Naive thymus-derived CD8-positive, alpha-beta T cell (primary cell): ENCODE measurements at regions not wholly inside any gene's neighbourhood (a gene's known extent, or its start where the extent isn't known, plus 50 kb on each side); places are given as distances from the start of the nearest gene placed in this dataset.
"Not testable (repeated sequence)": the region's sequence is repeated elsewhere in the genome, so short reads cannot be mapped to it uniquely, and the experiment has no call there.

Experiments
- ATAC-seq, 2 donors: fragments of 150-1000 bp; cut with Tn5 transposase in 1 of 2; sonication (Bioruptor Pico), chemical (Tn5 transposase) in 1 of 2; 1 replicate in 1 of 2; 2 replicates in 1 of 2; pipeline ENCODE4 v1.10.0; 2021; ENCODE audit warnings: mild to moderate bottlenecking in 2 of 2, moderate library complexity in 2 of 2
- POLR2A ChIA-PET: fragments of 350-600 bp; sonication (Branson Sonifier 250); formaldehyde crosslinking; loops from one replicate; lab custom pipeline; 2021; ENCODE audit warnings: antibody characterized with exemption; lab: Charles Lee
- DNase-seq, 10 donors: peaks; one replicate each; pipeline versions ENCODE4 v3.0.0 to v3.0.0-alpha.2; 2020 to 2022
- H3K27ac Mint-ChIP-seq, 10 donors: one replicate each; pipeline ENCODE4 v1.8.0; 2020 to 2022; ENCODE audit warnings: mild to moderate bottlenecking in 10 of 10, mixed read lengths in 10 of 10, moderate library complexity in 4 of 10, inconsistent platforms in 1 of 10
- H3K27me3 Mint-ChIP-seq, 5 donors: one replicate each; pipeline ENCODE4 v1.8.0; 2021 to 2022; ENCODE audit warnings: mixed read lengths in 5 of 5
- H3K36me3 Mint-ChIP-seq, 3 donors: one replicate each; pipeline ENCODE4 v1.8.0; 2020 to 2022; ENCODE audit warnings: mixed read lengths in 3 of 3, mild to moderate bottlenecking in 2 of 3, inconsistent platforms in 1 of 3
- H3K4me1 Mint-ChIP-seq, 4 donors: one replicate each; pipeline ENCODE4 v1.8.0; 2021 to 2022; ENCODE audit warnings: mixed read lengths in 4 of 4
- H3K4me3 Mint-ChIP-seq, 10 donors: one replicate each; pipeline ENCODE4 v1.8.0; 2020 to 2022; ENCODE audit warnings: mild to moderate bottlenecking in 10 of 10, mixed read lengths in 10 of 10, moderate library complexity in 6 of 10, inconsistent platforms in 1 of 10
- H3K9me3 Mint-ChIP-seq, 9 donors: one replicate each; pipeline ENCODE4 v1.8.0; 2020 to 2022; ENCODE audit warnings: mixed read lengths in 9 of 9, mild to moderate bottlenecking in 3 of 9, inconsistent platforms in 1 of 9, moderate library complexity in 1 of 9

DNA sequence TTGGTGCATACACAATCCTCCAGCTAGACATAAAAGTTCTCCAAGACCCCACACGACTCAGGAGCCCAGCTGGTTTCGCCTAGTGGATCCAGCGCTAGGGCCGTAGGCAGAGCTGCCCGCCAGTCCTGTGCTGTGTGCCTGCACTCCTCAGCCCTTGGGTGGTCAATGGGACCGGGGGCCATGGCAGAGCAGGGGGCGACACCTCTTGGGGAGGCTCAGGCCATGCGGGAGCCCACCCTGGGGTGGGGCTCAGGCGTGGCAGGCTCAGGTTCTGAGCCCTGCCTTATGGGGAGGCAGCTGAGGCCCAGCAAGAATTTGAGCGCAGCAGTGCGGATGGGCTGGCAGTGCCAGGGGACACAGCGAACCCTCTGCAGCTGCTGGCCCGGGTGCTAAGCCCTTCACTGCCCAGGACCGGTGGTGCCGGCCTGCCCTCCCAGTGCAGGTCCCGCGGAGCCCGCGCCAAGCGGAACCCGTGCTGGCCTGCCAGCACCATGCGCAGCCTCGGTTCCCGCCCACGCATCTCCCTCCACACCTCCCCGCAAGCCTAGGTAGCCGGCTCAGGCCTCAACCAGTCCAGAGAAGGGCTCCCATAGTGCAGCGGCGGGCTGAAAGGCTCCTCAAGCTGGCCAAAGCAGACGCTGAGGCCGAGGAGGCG, 1566.6 kb upstream of the SLC39A10 start:
- H3K9me3 Mint-ChIP-seq: peaks cover 0 to 5% (median 0%) of the 10 kb centered on the region in 9 donors
- POLR2A ChIA-PET: no interaction called here
- no peak for ATAC-seq
- H3K36me3 Mint-ChIP-seq: no peaks in the 10 kb centered on the region
- no peaks in the 10 kb centered on the region for H3K4me1 Mint-ChIP-seq
- no peak overlapping the region for H3K27ac Mint-ChIP-seq
- H3K27me3 Mint-ChIP-seq: no peaks in the 10 kb centered on the region
- no peak for DNase-seq
- no peak overlapping the region for H3K4me3 Mint-ChIP-seq

DNA sequence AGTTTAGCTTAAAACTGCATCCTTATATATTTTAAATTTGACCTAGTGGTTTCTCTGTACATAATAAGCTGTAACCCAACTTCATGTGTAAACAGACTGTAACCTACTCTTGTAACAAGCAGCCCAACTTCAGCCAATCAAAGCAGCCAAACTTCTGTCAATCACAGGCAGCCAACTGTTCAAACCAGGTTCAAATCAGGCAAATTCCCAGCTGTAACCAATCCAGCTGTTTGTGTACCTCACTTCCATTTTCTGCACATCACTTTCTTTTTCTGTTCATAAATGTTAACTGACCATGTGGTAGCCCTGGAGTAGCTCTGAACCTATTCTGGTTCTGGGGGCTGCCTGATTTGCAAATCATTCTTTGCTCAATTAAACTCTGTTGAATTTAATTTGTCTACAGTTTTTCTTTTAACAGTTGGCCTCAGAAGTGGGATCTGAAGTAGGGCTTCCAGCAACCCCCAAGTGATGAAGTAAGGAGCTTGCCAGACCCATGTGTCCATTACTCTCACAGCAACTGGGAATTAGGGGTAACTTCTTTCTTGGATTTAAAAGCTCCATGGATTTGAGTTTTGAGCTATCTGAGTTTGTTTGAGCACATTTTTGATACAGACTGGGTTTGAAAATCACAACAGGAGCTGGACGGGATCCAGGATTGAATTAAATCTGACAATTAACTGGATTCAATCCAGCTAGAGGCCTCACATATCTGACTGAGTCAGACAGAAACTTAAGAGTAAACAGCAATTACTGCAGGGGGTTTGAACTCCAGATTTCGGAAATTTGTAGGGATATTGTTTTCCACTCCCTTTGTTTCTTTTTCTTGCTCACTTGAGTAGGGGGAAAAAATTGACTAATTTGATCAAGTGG, 1569.7 kb upstream of the SLC39A10 start:
- peaks cover 0 to 3% (median 0%) of the 10 kb centered on the region in 9 donors for H3K9me3 Mint-ChIP-seq
- DNase-seq (no peak), ATAC-seq (no peak)
- no peaks in the 10 kb centered on the region for H3K36me3 Mint-ChIP-seq
- H3K27ac Mint-ChIP-seq: no peak overlapping the region
- no peaks in the 10 kb centered on the region for H3K27me3 Mint-ChIP-seq
- POLR2A ChIA-PET: no interaction called here
- no peaks in the 10 kb centered on the region for H3K4me1 Mint-ChIP-seq
- no peak overlapping the region for H3K4me3 Mint-ChIP-seq

DNA sequence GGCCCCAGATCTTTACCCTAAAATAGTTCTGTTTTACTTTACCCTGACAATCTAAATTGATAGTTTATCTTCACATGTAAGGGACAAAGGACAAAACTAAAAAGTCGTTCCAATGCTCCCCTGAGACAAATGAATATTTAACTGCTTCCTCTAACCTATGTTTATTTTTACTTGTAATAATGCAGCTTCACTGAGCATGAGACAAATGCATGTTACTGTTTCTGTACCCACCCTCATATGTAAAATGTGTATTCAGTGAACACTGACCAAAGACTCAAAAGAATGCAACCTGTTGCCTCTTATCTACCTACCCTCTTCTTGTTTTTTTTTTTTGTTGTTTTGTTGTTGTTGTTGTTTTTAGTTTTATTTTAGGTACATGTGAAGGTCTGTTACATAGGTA, 1570.9 kb upstream of the SLC39A10 start:
- H3K27me3 Mint-ChIP-seq: no peaks in the 10 kb centered on the region
- ATAC-seq (no peak), DNase-seq (no peak)
- peaks cover 0 to 3% (median 0%) of the 10 kb centered on the region in 9 donors for H3K9me3 Mint-ChIP-seq
- no peaks in the 10 kb centered on the region for H3K4me1 Mint-ChIP-seq
- no peak overlapping the region for H3K4me3 Mint-ChIP-seq
- POLR2A ChIA-PET: no interaction called here
- H3K27ac Mint-ChIP-seq: no peak overlapping the region
- no peaks in the 10 kb centered on the region for H3K36me3 Mint-ChIP-seq

DNA sequence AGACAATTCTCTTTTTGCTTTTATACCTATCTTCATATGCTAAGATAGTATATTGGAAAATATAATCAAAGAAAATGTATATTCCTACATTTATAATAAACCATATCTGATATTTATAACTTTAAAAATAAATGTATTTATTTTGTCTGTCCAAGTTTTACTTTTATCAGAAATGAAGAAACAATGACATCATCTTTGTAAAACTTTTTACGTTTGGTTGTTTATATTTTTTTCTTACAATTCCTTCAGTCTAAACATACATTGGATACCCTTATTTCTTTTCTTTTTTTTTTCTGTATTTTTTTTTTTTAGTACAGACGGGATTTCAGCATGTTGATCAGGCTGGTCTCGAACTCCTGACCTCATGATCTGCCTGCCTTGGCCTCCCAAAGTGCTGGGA, 1577.0 kb upstream of the SLC39A10 start:
- POLR2A ChIA-PET: no interaction called here
- H3K4me1 Mint-ChIP-seq: no peaks in the 10 kb centered on the region
- no peak overlapping the region for H3K4me3 Mint-ChIP-seq
- DNase-seq (no peak), ATAC-seq (no peak)
- no peaks in the 10 kb centered on the region for H3K27me3 Mint-ChIP-seq
- H3K27ac Mint-ChIP-seq: no peak overlapping the region
- no peaks in the 10 kb centered on the region for H3K9me3 Mint-ChIP-seq
- no peaks in the 10 kb centered on the region for H3K36me3 Mint-ChIP-seq

DNA sequence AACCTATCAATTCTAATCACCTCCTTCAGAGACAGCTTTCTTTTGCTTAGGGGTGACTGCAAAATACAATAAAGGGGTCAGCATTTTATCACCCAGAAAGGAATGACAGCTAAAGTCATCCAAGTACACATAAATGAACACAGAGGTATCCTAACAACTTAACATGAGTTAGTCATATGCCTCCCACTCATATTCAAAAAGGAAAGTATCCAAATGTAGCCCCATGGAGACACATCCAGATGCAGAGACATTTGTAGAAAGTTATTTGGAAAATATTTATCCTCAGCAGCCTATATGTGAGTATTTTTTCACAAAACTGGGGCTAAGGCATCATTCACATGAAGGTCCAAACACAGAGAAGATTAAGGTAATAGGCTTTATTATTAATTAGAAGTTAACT, 1579.7 kb upstream of the SLC39A10 start:
- POLR2A ChIA-PET: no interaction called here
- no peaks in the 10 kb centered on the region for H3K4me1 Mint-ChIP-seq
- ATAC-seq (no peak), DNase-seq (no peak)
- H3K4me3 Mint-ChIP-seq: no peak overlapping the region
- H3K27ac Mint-ChIP-seq: no peak overlapping the region
- peaks cover 0 to 5% (median 0%) of the 10 kb centered on the region in 5 donors for H3K27me3 Mint-ChIP-seq
- peaks cover 0 to 10% (median 0%) of the 10 kb centered on the region in 9 donors for H3K9me3 Mint-ChIP-seq
- no peaks in the 10 kb centered on the region for H3K36me3 Mint-ChIP-seq

DNA sequence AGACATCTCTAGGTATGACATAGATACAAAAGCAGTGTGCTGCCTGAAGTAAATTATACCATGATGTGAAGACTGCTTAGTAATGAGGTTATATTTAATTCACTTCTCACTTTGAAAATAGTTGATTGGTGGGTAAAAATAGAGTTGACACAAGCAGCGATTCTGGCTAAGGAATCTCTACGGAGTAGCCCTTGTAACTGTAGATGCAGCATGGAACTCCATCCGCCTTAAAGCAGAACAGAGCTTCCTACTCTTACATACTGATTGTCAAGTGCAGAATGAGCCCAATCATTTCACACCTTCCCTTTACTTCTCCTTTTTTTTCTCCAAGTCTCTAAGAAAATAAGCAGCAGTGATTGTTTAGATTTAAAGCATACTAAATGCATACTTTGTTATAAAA, 1594.6 kb upstream of the SLC39A10 start:
- Mint-ChIP-seq H3K27me3 (no peaks in the 10 kb centered on the region), H3K36me3 (no peaks in the 10 kb centered on the region), H3K4me1 (no peaks in the 10 kb centered on the region), H3K9me3 (peaks cover 0 to 5% (median 0%) of the 10 kb centered on the region in 9 donors), H3K27ac (no peak overlapping the region), H3K4me3 (no peak overlapping the region)
- POLR2A ChIA-PET: no interaction called here
- DNase-seq (no peak), ATAC-seq (no peak)

DNA sequence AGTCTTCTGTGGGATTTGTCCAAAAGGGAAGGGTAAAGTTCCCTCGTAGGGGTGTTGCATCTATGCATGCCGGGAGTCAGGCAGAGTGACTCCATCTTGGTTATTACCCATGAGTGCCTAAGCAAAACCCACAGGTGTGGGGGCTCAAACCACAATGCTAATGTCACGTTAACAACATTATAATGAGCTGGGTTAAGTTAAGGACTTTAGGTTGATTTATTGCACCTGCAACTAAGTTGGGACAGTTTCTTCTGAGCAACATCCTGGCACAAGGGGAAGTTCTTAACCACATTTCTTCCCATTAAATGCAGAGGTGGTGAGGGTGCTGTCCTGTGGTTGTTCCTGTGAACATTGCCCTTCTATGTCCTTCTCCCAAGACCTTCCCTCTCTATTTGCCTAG, 1596.8 kb upstream of the SLC39A10 start:
- ATAC-seq (no peak), DNase-seq (no peak)
- POLR2A ChIA-PET: no interaction called here
- H3K27me3 Mint-ChIP-seq: no peaks in the 10 kb centered on the region
- H3K4me3 Mint-ChIP-seq: no peak overlapping the region
- H3K9me3 Mint-ChIP-seq: peaks cover 0 to 3% (median 0%) of the 10 kb centered on the region in 9 donors
- no peaks in the 10 kb centered on the region for H3K4me1 Mint-ChIP-seq
- H3K27ac Mint-ChIP-seq: no peak overlapping the region
- no peaks in the 10 kb centered on the region for H3K36me3 Mint-ChIP-seq

DNA sequence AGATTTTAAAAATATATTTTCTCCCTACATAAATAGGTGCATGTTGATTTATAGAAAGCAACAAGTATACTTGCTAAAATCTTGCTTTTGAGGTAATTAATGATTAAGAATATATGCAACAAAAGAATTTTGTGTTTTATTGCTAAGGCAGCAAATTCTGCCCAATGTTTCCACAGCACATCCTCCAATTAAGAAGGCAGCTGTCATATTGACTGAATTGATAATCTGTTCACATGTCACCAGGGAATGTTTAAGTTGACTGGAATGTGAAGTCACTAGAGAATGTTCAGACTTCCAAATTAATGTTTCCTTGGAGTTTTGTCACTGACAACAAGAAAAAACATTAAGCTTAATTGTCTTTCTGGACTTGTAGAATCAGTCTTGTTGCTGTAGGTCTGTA, 1602.7 kb upstream of the SLC39A10 start:
- Mint-ChIP-seq H3K9me3 (peaks cover 0 to 2% (median 0%) of the 10 kb centered on the region in 9 donors), H3K4me3 (no peak overlapping the region), H3K36me3 (no peaks in the 10 kb centered on the region), H3K27me3 (no peaks in the 10 kb centered on the region), H3K27ac (no peak overlapping the region), H3K4me1 (no peaks in the 10 kb centered on the region)
- DNase-seq (no peak), ATAC-seq (no peak)
- POLR2A ChIA-PET: no interaction called here

DNA sequence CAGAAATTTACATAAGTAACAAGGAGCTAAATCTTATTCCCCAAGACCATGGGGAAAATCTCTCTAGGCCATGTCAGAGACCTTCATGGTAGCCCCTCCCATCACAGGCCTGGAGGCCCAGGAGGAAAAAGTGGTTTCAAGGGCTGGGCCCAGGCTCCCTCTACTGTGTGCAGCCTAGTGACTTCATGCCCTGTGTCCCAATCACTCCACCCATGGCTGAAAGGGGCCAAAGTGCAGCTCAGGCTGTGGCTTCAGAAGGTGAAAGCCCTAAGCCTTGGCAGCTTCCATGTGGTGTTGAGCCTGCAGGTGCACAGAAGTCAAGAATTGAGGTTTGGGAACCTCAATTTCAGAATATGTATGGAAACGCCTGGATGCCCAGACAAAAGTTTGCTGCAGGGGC, 1612.7 kb upstream of the SLC39A10 start:
- ATAC-seq: no peak
- POLR2A ChIA-PET: no interaction called here

DNA sequence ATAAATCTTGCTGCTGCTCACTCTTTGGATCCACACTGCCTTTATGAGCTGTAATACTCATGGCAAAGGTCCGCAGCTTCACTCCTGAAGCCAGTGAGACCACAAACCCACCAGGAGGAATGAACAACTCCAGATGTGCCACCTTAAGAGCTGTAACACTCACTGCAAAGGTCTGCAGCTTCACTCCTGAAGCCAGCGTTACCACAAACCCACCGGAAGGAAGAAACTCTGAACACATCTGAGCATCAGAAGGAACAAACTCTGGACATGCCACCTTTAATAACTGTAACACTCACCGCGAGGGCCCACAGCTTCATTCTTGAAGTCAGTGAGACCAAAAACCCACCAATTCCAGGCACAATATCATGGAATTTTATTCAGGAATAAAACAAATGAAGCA, 1635.9 kb upstream of the SLC39A10 start:
- H3K4me3 Mint-ChIP-seq, H3K27me3 Mint-ChIP-seq, ATAC-seq, H3K4me1 Mint-ChIP-seq, DNase-seq, H3K27ac Mint-ChIP-seq, H3K36me3 Mint-ChIP-seq, POLR2A ChIA-PET, H3K9me3 Mint-ChIP-seq: not testable (repeated sequence)

More for the DNA sequence above, 1612.7 kb upstream of the SLC39A10 start:
- no peak overlapping the region for H3K4me3 Mint-ChIP-seq
- H3K9me3 Mint-ChIP-seq: peaks cover 0 to 4% (median 0%) of the 10 kb centered on the region in 9 donors
- no peak for DNase-seq
- H3K27me3 Mint-ChIP-seq: peaks cover 0 to 1% (median 0%) of the 10 kb centered on the region in 5 donors
- no peak overlapping the region for H3K27ac Mint-ChIP-seq
- H3K4me1 Mint-ChIP-seq: no peaks in the 10 kb centered on the region
- H3K36me3 Mint-ChIP-seq: no peaks in the 10 kb centered on the region

DNA sequence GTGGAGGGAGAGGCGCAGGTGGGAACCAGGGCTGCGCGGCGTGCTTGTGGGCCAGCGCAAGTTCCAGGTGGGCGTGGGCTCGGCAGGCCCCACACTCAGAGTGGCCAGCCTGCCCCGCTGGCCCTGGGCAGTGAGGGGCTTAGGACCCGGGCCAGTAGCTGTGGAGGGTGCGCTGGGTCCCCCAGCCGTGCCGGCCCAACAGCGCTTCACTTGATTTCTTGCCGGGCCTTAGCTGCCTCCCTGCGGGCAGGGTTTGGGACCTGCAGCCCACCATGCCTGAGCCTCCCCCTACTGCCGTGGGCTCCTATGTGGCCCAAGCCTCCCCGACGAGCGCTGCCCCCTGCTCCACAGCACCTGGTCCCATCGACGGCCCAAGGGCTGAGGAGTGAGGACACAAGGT, 1636.9 kb upstream of the SLC39A10 start:
- no peak for ATAC-seq
- peaks cover 0 to 9% (median 4%) of the 10 kb centered on the region in 9 donors for H3K9me3 Mint-ChIP-seq

DNA sequence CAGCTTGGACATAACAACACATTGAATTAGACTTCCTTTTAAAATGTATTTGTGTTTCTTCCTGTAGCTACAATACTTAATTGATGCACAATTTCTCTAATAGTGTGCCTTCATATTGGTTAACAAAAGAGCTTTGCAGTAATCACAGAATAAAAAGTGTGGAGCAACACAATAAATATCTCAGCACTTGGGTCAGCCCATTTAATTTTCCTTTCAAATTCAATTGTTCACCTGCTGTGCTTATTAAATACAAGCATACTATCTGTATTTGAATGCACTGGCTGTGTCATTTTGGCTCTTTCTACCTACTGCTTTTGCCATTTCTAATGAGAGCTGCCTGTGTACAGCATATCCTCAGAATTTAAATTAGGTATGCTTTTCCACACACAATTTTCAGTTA, 1641.3 kb upstream of the SLC39A10 start:
- Mint-ChIP-seq H3K36me3 (no peaks in the 10 kb centered on the region), H3K27ac (no peak overlapping the region), H3K4me1 (no peaks in the 10 kb centered on the region), H3K27me3 (no peaks in the 10 kb centered on the region), H3K9me3 (peaks cover 0 to 4% (median 0%) of the 10 kb centered on the region in 9 donors), H3K4me3 (no peak overlapping the region)
- ATAC-seq (no peak), DNase-seq (no peak)
- POLR2A ChIA-PET: no interaction called here

More for the DNA sequence above, 1636.9 kb upstream of the SLC39A10 start:
- POLR2A ChIA-PET: no interaction called here
- Mint-ChIP-seq H3K4me1 (no peaks in the 10 kb centered on the region), H3K36me3 (no peaks in the 10 kb centered on the region), H3K27ac (no peak overlapping the region), H3K4me3 (no peak overlapping the region), H3K27me3 (no peaks in the 10 kb centered on the region)
- no peak for DNase-seq

DNA sequence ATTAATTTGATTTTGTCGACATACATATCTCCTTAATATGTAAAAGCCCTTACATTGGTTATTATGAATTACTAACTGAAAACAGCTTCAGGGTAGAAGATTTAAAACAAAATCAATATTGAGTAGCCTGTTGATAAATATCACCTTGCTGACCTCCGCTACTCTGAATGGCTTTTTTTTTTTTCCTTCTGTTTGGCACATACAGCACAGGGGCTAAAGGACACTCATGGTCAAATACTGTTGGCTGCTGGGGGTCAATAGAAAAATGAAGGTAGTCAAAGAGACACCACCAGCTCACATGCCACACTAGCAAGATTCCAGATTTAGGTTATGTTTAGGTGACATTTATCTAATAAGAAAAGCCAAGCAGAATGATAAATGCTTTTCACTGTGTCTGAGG, 1642.4 kb upstream of the SLC39A10 start:
- Mint-ChIP-seq H3K27ac (no peak overlapping the region), H3K4me1 (no peaks in the 10 kb centered on the region), H3K4me3 (no peak overlapping the region), H3K27me3 (no peaks in the 10 kb centered on the region), H3K9me3 (peaks cover under 1 to 6% (median 3%) of the 10 kb centered on the region in 9 donors), H3K36me3 (peaks cover 0 to under 1% (median 0%) of the 10 kb centered on the region in 3 donors)
- no peak for DNase-seq
- no peak for ATAC-seq
- POLR2A ChIA-PET: no interaction called here
